GM12878 (cell line): ENCODE measurements at regions not wholly inside any gene's neighbourhood (a gene's known extent, or its start where the extent isn't known, plus 50 kb on each side); places are given as distances from the start of the nearest gene placed in this dataset.
"Not testable (repeated sequence)": the region's sequence is repeated elsewhere in the genome, so short reads cannot be mapped to it uniquely, and the experiment has no call there.

Experiments
- ATAC-seq: fragments of 200-7000 bp; cut with Tn5 transposase; 3 replicates; pipeline ENCODE4 v1.9.1; 2020; ENCODE audit warnings: mild to moderate bottlenecking, moderate library complexity
- BruUV-seq: library from RNA; stranded (reverse); fragments of 400-500 nt; replicated peaks from 2 replicates; lab custom pipeline; 2021; lab: Mats Ljungman, UMichigan
- CTCF ChIA-PET: fragments of 300-600 bp; sonication (Branson Sonifier 250); formaldehyde crosslinking; extraction: SDS; loops from one replicate; lab custom pipeline; 2021; ENCODE audit warnings: inconsistent platforms; lab: Yijun Ruan, JAX
- POLR2A ChIA-PET: fragments of 350-600 bp; formaldehyde crosslinking; extraction: SDS; loops from one replicate; lab custom pipeline; 2021; ENCODE audit warnings: inconsistent platforms; lab: Charles Lee
- RAD21 ChIA-PET: fragments of 300-600 bp; sonication (Branson Sonifier 250); formaldehyde crosslinking; loops from one replicate; lab custom pipeline; 2023; ENCODE audit warnings: antibody characterized with exemption; ENCODE audit not compliant: unreplicated experiment; lab: Charles Lee
- SMC1A ChIA-PET: fragments of 300-600 bp; sonication (Branson Sonifier 250); formaldehyde crosslinking; loops from one replicate; lab custom pipeline; 2023; ENCODE audit not compliant: unreplicated experiment, uncharacterized antibody; lab: Charles Lee
- DNase-seq: peaks from one replicate; pipeline ENCODE4 v3.0.0-alpha.2; 2011; ENCODE audit warnings: low read depth, low spot score
- FAIRE-seq: peaks from 3 replicates; lab custom pipeline; 2011; peaks lifted over from hg19 to GRCh38; lab: Jason Lieb, UNC
- H2AFZ ChIP-seq: 2 replicates; pipeline ENCODE4 v1.6.0; 2011; ENCODE audit warnings: low read depth, low read length, control low read depth; ENCODE audit not compliant: control insufficient read depth
- H3K27ac ChIP-seq: 2 replicates; pipeline ENCODE4 v1.5.1; 2011; ENCODE audit warnings: control low read depth; ENCODE audit not compliant: control insufficient read depth, insufficient read depth
- H3K27me3 ChIP-seq, 2 experiments: replicated peaks in 1 of 2; 2 replicates each; pipeline versions ENCODE4 v1.6.0 to v1.6.1; 2011; ENCODE audit warnings: low read length in 1 of 2; ENCODE audit not compliant: control insufficient read depth in 2 of 2, insufficient read depth in 2 of 2
- H3K36me3 ChIP-seq, 2 experiments: 2 replicates each; pipeline ENCODE4 v1.5.1; 2011; ENCODE audit warnings: low read length in 1 of 2; ENCODE audit not compliant: control insufficient read depth in 2 of 2, insufficient read depth in 2 of 2
- H3K4me1 ChIP-seq: 2 replicates; pipeline ENCODE4 v1.6.1; 2011; ENCODE audit warnings: mild to moderate bottlenecking, low read length, moderate library complexity, mixed read lengths; ENCODE audit not compliant: control insufficient read depth, insufficient read depth
- H3K4me2 ChIP-seq: 2 replicates; pipeline ENCODE4 v1.6.0; 2011; ENCODE audit warnings: control low read depth; ENCODE audit not compliant: control insufficient read depth, insufficient read depth
- H3K4me3 ChIP-seq: fragments of 200-600 bp; sonication (generic); 2 replicates; pipeline ENCODE4 v1.5.1; 2016
- H3K79me2 ChIP-seq: 2 replicates; pipeline ENCODE4 v1.6.0; 2011; ENCODE audit warnings: low read length; ENCODE audit not compliant: control insufficient read depth, insufficient read depth
- H3K9ac ChIP-seq: 2 replicates; pipeline ENCODE4 v1.8.0; 2011; ENCODE audit warnings: low read length, control low read depth, mixed read lengths; ENCODE audit not compliant: control insufficient read depth, insufficient read depth
- H3K9me3 ChIP-seq: replicated peaks from 3 replicates; pipeline ENCODE4 v1.5.1; 2011; ENCODE audit warnings: mild to moderate bottlenecking, low read length; ENCODE audit not compliant: control insufficient read depth, insufficient read depth
- H4K20me1 ChIP-seq: 2 replicates; pipeline ENCODE4 v1.6.0; 2011; ENCODE audit not compliant: control insufficient read depth, insufficient read depth
- BMI1 ChIP-seq: fragments of 450-650 bp; IDR thresholded peaks from 2 replicates; pipeline ENCODE4 v1.6.1; 2016; ENCODE audit warnings: mild to moderate bottlenecking, moderate library complexity, borderline replicate concordance
- CEBPB ChIP-seq, 2 experiments: fragments of 150-350 bp in 1 of 2; IDR thresholded peaks; 2 replicates each; pipeline ENCODE4 v1.6.1; 2012 to 2014; ENCODE audit warnings: low read depth in 2 of 2, low read length in 2 of 2, borderline replicate concordance in 1 of 2, inconsistent platforms in 1 of 2
- CHD1 ChIP-seq: IDR thresholded peaks from 2 replicates; pipeline ENCODE4 v1.6.1; 2012; ENCODE audit warnings: low read depth, low read length, improper control_type of control experiment
- SMAD5 ChIP-seq: IDR thresholded peaks from 2 replicates; pipeline ENCODE4 v1.6.1; 2016; ENCODE audit warnings: antibody characterized with exemption, low read depth
- WGBS: methylation state at CpG from one replicate; pipeline ENCODE4 v1.1.6; 2016; ENCODE audit warnings: low lambda C conversion rate; ENCODE audit not compliant: insufficient replicate concordance, insufficient coverage; ENCODE audit errors: missing lambda C conversion rate; 5-methylcytosine and 5-hydroxymethylcytosine counted together
- in situ Hi-C: fragments of 300-500 bp; cut with MboI; formaldehyde crosslinking; loops from 9 replicates; pipeline ENCODE4 v1.14.3; 2018; ENCODE audit warnings: mixed read lengths
- intact Hi-C: fragments of 100-400 bp; cut with micrococcal nuclease; formaldehyde crosslinking; loops from one replicate; pipeline ENCODE4 v1.14.2; 2022; ENCODE audit not compliant: unreplicated experiment
- TF ChIP-seq, protein P1 (sequence below): fragments of 450-650 bp; IDR thresholded peaks from 2 replicates; pipeline ENCODE4 v1.6.1; 2018; ENCODE audit warnings: borderline replicate concordance, mild to moderate bottlenecking; ENCODE audit not compliant: partially characterized antibody
- TF ChIP-seq, protein P2 (sequence below): fragments of 450-650 bp; IDR thresholded peaks from 2 replicates; pipeline ENCODE4 v1.6.1; 2017; ENCODE audit warnings: borderline replicate concordance

DNA sequence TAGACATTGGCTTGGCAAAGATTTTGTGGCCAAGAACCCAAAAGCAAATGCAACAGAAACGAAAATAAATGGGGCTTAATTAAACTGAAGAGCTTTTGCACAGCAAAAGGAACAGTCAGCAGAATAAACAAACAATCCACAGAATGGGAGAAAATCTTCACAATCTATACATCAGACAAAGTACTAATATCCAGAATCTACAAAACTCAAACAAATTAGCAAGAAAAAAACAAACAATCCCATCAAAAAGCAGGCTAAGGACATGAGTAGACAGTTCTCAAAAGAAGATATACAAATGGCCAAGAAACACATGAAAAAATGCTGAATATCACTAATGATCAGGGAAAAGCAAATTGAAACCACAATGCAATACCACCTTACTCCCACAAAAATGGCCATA is 81.7 kb downstream of the TMEM212 start:
- ATAC-seq, DNase-seq, H4K20me1 ChIP-seq, H2AFZ ChIP-seq, in situ Hi-C loops, H3K9ac ChIP-seq, BruUV-seq, POLR2A ChIA-PET, H3K4me1 ChIP-seq, SMC1A ChIA-PET, CTCF ChIA-PET, H3K4me2 ChIP-seq, intact Hi-C loops, RAD21 ChIA-PET, H3K9me3 ChIP-seq, H3K27me3 ChIP-seq, H3K36me3 ChIP-seq, H3K27ac ChIP-seq, H3K79me2 ChIP-seq, H3K4me3 ChIP-seq, FAIRE-seq: not testable (repeated sequence)
- 0% methylated on average over 1 of the region's 1 CpG for WGBS

DNA sequence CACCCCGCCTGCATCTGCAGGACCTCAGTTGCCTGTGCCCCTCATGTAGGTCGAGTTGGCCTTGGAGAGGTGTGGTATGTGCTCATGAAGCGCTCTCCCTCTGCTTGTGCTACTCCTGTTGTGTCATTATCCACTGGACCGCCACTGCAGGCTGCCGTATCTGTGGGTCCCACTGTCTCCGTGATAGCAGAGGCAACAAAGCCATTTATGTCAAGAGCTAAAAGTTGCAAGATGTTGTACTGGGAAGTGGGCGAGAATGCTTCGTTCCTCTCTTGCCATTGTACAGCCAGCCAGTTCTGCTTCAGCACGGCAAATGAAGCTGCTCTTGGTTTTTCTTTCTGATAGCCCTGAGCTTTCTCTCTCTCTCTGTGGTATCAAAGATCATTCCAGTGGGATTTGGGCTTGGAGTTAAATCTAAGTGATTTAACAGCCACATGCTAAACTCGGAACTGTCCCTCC is 89.0 kb downstream of the TMEM212 start:
- H3K9ac ChIP-seq = no peak overlapping the region
- no peaks in the 10 kb centered on the region; a peak in 2 of 4 replicates for H3K27me3 ChIP-seq
- H4K20me1 ChIP-seq = no peaks in the 10 kb centered on the region
- no peak overlapping the region for H3K4me2 ChIP-seq
- H3K4me3 ChIP-seq = no peak overlapping the region
- H3K36me3 ChIP-seq = no peaks in the 10 kb centered on the region
- intact Hi-C loops (no loop called here), in situ Hi-C loops (no loop called here)
- H3K27ac ChIP-seq = no peak overlapping the region
- H3K4me1 ChIP-seq = no peaks in the 10 kb centered on the region
- H2AFZ ChIP-seq = no peak overlapping the region
- SMC1A ChIA-PET = interaction anchor here (0.9 kb wide), 1 partner anchor 16 kb away, joined by 3 read pairs; no protein-coding TSS in a partner anchor
- no peaks in the 10 kb centered on the region; the same call in 2 of the 3 replicates for H3K9me3 ChIP-seq
- POLR2A ChIA-PET = no interaction called here
- DNase-seq = no peak
- 53% methylated on average over 10 of the region's 10 CpGs for WGBS
- CTCF ChIA-PET = no interaction called here
- no peak for FAIRE-seq
- no peak for ATAC-seq
- TF ChIP-seq CEBPB (IDR thresholded peaks at IDR 0.05; ENCODE audit: borderline replicate concordance in 1 of 2, low read depth in 2 of 2, low read length in 2 of 2) (no peak), CHD1 (no peak), SMAD5 (no peak), BMI1 (no peak)
- TF ChIP-seq, protein P1, sequence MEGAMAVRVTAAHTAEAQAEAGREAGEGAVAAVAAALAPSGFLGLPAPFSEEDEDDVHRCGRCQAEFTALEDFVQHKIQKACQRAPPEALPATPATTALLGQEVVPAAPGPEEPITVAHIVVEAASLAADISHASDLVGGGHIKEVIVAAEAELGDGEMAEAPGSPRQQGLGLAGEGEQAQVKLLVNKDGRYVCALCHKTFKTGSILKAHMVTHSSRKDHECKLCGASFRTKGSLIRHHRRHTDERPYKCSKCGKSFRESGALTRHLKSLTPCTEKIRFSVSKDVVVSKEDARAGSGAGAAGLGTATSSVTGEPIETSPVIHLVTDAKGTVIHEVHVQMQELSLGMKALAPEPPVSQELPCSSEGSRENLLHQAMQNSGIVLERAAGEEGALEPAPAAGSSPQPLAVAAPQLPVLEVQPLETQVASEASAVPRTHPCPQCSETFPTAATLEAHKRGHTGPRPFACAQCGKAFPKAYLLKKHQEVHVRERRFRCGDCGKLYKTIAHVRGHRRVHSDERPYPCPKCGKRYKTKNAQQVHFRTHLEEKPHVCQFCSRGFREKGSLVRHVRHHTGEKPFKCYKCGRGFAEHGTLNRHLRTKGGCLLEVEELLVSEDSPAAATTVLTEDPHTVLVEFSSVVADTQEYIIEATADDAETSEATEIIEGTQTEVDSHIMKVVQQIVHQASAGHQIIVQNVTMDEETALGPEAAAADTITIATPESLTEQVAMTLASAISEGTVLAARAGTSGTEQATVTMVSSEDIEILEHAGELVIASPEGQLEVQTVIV = no peak
- TF ChIP-seq, protein P2, sequence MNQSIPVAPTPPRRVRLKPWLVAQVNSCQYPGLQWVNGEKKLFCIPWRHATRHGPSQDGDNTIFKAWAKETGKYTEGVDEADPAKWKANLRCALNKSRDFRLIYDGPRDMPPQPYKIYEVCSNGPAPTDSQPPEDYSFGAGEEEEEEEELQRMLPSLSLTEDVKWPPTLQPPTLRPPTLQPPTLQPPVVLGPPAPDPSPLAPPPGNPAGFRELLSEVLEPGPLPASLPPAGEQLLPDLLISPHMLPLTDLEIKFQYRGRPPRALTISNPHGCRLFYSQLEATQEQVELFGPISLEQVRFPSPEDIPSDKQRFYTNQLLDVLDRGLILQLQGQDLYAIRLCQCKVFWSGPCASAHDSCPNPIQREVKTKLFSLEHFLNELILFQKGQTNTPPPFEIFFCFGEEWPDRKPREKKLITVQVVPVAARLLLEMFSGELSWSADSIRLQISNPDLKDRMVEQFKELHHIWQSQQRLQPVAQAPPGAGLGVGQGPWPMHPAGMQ = no peak
- BruUV-seq = no TSS peak
- H3K79me2 ChIP-seq = no peaks in the 10 kb centered on the region
- RAD21 ChIA-PET = no interaction called here
